Heart right ventricle (tissue), 16 donors: ENCODE measurements at regions not wholly inside any gene's neighbourhood (a gene's known extent, or its start where the extent isn't known, plus 50 kb on each side); places are given as distances from the start of the nearest gene placed in this dataset.

Experiments used
- ATAC-seq, 8 donors: fragments of 200-7000 bp; cut with Tn5 transposase; one replicate each; pipeline ENCODE4 v1.9.1; 2020; ENCODE audit warnings: mild to moderate bottlenecking in 8 of 8, moderate library complexity in 8 of 8, moderate number of reproducible peaks in 1 of 8
- DNase-seq, 2 donors: peaks; one replicate each; pipeline ENCODE4 v3.0.0-alpha.2; 2020
- H3K27ac ChIP-seq, 10 donors: fragments of 200-600 bp; sonication (generic) in 2 of 10; one replicate each; pipeline versions ENCODE4 v1.5.0 to v1.8.0; 2020 to 2022; ENCODE audit warnings: mild to moderate bottlenecking in 3 of 10
- H3K27me3 ChIP-seq, 7 donors: fragments of 200-600 bp; one replicate each; pipeline ENCODE4 v1.8.0; 2021 to 2022; ENCODE audit warnings: mild to moderate bottlenecking in 2 of 7
- H3K36me3 ChIP-seq, 9 donors: fragments of 200-600 bp; sonication (generic) in 1 of 9; one replicate each; pipeline versions ENCODE4 v1.5.0 to v1.8.0; 2020 to 2022; ENCODE audit warnings: mild to moderate bottlenecking in 2 of 9
- H3K4me1 ChIP-seq, 9 donors: fragments of 200-600 bp; sonication (generic) in 1 of 9; one replicate each; pipeline versions ENCODE4 v1.5.0 to v1.8.0; 2020 to 2022; ENCODE audit warnings: mild to moderate bottlenecking in 4 of 9
- H3K4me3 ChIP-seq, 10 donors: fragments of 200-600 bp; sonication (generic) in 2 of 10; one replicate each; pipeline versions ENCODE4 v1.5.0 to v1.8.0; 2020 to 2022; ENCODE audit warnings: mild to moderate bottlenecking in 7 of 10, moderate library complexity in 2 of 10
- H3K9me3 ChIP-seq, 11 donors: fragments of 200-600 bp in 10 of 11; sonication (generic) in 2 of 11; one replicate each; pipeline versions ENCODE4 v1.5.0 to v1.8.0; 2013 to 2022; ENCODE audit warnings: mild to moderate bottlenecking in 2 of 11, control low read depth in 1 of 11, moderate library complexity in 1 of 11
- CTCF ChIP-seq, 9 donors: fragments of 200-600 bp; sonication (generic) in 2 of 9; IDR thresholded peaks; one replicate each; pipeline versions ENCODE4 v1.5.0 to v1.8.0; 2021 to 2022; ENCODE audit warnings: antibody characterized with exemption in 9 of 9, mild to moderate bottlenecking in 5 of 9, moderate library complexity in 1 of 9
- WGBS, 2 donors: extraction: QIAGEN DNeasy Blood & Tissue Kit; methylation state at CpG; one replicate each; pipeline ENCODE4 v1.1.7; 2013; ENCODE audit warnings: inconsistent platforms in 1 of 2; 5-methylcytosine and 5-hydroxymethylcytosine counted together
- intact Hi-C, 10 donors: fragments of 100-400 bp; cut with DNase I; formaldehyde crosslinking; loops; one replicate each; pipeline versions ENCODE4 v1.11.1 to v1.14.2; 2022
- donor health status: Arrhythmogenic right ventricular cardiomyopathy.
- donor health status: ischemic (EF 13 %, LVEDD 7.1; RV severe dilation, severe dysfunction).
- donor health status: healthy with polysubstance abuse.
- donor health status: DM: no; HTN: yes; CAD: no.
- donor health status: DM: no; HTN: no; CAD: no.
- donor health status: ischemic (EF 25% LVEDD 6.9; RV normal size, moderate dysfunction).
- donor health status: ischemic (EF 25% LVEDD 5.7; RV mildly dilated, moderate dysfunction).
- donor health status: healthy.
- donor health status: DM: yes; HTN: yes; CAD: no.
- donor health status: Ischemic cardiomyopathy.
- donor health status: ischemic (EF 35%, LVEDD 5.7; RV mildly dilated, moderate dysfunction).
- donor health status: nonischemic (EF 11% LVEDD 7.7; RV severe dilation, severe dysfunction).
- donor health status: DM: yes; HTN: yes; CAD: no.
- donor health status: PGD.
- donor health status: ischemic (EF 29% LVEDD 5.4; RV normal size, mild dysfunction).
- donor health status: nonischemic (EF 23%, LVEDD 6.1; RV moderate dilation, normal function).

- no peak for ATAC-seq
- Histone ChIP-seq H3K4me1 (no peaks in the 10 kb centered on the region), H3K27ac (no peak overlapping the region), H3K27me3 (peaks cover 0 to 43% (median 38%) of the 10 kb centered on the region in 7 donors), H3K9me3 (peaks cover 0 to 22% (median 8%) of the 10 kb centered on the region in 11 donors), H3K4me3 (no peak overlapping the region), H3K36me3 (no peaks in the 10 kb centered on the region)
- DNase-seq = no peak
- WGBS, 2 donors = 72 to 76% methylated on average over 16 of the region's 16 CpGs
- TF ChIP-seq CTCF (IDR thresholded peaks at IDR 0.05) = no peak
- intact Hi-C loops = no loop called here
These were observed 113.3 kb upstream of the SOX1 start for GRCh38 chr13:111953546-111954178.

GRCh38 chr13:111954661-111955411, 112.1 kb upstream of the SOX1 start:
- intact Hi-C loops = no loop called here
- Histone ChIP-seq H3K27me3 (peaks cover 0 to 42% (median 31%) of the 10 kb centered on the region in 7 donors), H3K9me3 (peaks cover 0 to 19% (median 8%) of the 10 kb centered on the region in 11 donors), H3K27ac (no peak overlapping the region), H3K4me3 (no peak overlapping the region), H3K36me3 (no peaks in the 10 kb centered on the region), H3K4me1 (no peaks in the 10 kb centered on the region)
- no peak for ATAC-seq
- no peak for TF ChIP-seq CTCF (IDR thresholded peaks at IDR 0.05)
- no peak for DNase-seq
- 67 to 69% methylated on average over 18 of the region's 18 CpGs for WGBS, 2 donors

- Histone ChIP-seq H3K4me3 (no peak overlapping the region), H3K9me3 (peaks cover 0 to 12% (median 3%) of the 10 kb centered on the region in 11 donors), H3K4me1 (no peaks in the 10 kb centered on the region), H3K36me3 (no peaks in the 10 kb centered on the region), H3K27me3 (peaks cover 0 to 42% (median 32%) of the 10 kb centered on the region in 7 donors), H3K27ac (no peak overlapping the region)
- DNase-seq = no peak
- intact Hi-C loops = no loop called here
- WGBS, 2 donors = 54 to 60% methylated on average over 27 of the region's 27 CpGs
- ATAC-seq = no peak
- TF ChIP-seq CTCF (IDR thresholded peaks at IDR 0.05) = no peak
These were observed 111.4 kb upstream of the SOX1 start for GRCh38 chr13:111955412-111956065.

- intact Hi-C loops = no loop called here
- Histone ChIP-seq H3K27ac (no peak overlapping the region), H3K36me3 (no peaks in the 10 kb centered on the region), H3K9me3 (peaks cover 0 to 2% (median 0%) of the 10 kb centered on the region in 11 donors), H3K4me3 (no peak overlapping the region), H3K27me3 (peaks cover 0 to 42% (median 32%) of the 10 kb centered on the region in 7 donors), H3K4me1 (no peaks in the 10 kb centered on the region)
- 85 to 86% methylated on average over 58 to 59 of the region's 59 CpGs for WGBS, 2 donors
- no peak for TF ChIP-seq CTCF (IDR thresholded peaks at IDR 0.05)
- ATAC-seq = no peak
- no peak for DNase-seq
These were observed 110.4 kb upstream of the SOX1 start for GRCh38 chr13:111956261-111957151.
